ENCODE measurements at regions not wholly inside any gene's neighbourhood (a gene's known extent, or its start where the extent isn't known, plus 50 kb on each side); places are given as distances from the start of the nearest gene placed in this dataset.

DNA sequence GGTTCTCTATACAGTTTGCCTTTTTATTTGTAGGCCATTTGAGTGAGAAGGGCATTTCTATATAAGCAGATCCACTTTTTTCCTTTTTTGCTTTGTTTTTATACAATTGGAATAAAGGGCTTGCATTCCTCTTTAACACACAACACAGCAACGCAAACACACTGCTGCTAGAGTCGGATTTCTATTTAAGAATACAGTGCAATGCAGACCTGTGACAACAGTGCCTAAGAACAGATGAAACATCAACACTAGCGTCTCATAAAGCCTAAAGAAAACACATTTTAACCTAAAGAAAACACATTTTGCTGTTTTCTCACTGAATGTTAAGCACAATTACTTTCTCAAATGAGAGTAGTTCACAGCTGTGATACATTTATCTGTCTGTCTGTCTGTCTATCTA, 1141.1 kb downstream of the CDH11 start:
- DNase-seq: no peak

DNA sequence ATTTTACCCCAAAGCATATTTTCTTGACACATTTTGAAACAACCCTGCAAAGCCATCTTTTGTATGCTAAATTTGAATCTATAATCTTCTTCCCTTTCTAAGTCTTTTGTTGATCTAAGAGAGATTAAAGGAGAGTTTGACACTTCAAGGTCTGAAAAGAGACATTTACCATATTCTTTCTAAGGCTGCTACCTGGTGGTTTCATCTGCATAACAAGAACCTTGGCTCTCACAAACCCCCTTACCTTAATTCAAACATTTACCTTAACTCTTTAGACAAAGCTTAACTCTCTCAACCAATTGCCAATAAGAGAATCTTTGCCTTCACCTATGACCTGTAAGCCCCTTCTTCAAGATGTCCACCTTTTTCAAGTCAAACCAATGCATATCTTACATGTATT, 1143.6 kb downstream of the CDH11 start:
- DNase-seq: no peak

DNA sequence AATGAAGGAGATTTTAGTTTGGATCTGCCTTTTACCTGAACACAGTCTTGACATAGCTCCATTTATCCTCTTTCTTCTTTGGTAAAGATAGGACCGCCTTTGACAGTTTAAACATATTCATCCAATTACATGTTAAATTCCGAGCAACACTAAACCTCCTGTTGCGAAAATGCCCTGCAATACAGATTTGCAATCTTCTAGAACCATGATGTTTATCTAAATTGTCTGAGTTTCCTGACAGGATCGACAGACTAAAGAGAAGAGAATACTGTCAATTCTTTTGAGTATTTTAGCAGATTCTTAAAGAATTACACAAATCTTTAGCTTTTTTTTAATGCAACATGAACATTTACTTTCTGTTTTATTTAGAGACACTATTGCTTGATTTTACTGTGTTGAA, 1145.5 kb downstream of the CDH11 start:
- DNase-seq: no peak

DNA sequence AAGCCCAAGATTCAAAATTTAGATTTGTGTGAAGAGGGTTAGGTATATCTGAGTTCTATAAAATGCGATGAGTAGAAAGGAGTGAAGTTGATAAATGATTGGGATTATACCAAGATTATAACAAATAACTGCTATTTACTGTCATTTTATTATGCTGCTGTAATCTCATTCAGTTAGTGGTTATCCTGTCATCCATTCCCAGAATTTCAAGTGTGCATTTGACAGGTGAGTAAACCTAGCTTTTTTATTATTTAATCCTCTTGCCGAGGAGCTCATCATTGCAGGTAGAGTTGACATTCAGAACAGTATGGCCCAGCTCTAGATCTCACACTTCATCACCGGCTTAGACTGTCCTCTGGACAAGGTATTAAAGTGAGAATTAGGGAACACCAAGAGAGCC, 1146.2 kb downstream of the CDH11 start:
- no peak for DNase-seq

DNA sequence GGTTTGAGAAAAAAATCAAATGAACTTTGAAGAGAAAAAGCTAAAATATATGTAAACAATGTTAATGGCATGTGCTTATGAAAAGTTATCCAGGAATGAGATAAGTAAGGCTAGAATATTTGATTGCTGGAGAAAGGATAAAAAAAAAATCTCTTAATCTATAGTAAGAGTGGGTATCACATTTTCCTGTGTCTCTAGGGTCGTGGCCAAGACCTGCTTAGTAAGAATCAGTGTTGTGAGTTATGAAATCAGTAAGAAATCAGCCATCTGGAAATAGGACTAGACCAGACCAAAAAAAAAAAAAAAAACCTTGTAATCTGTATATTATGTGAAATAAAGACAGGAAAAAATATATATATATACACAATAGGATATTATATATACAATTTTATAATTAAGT, 1153.9 kb downstream of the CDH11 start:
- DNase-seq: no peak

DNA sequence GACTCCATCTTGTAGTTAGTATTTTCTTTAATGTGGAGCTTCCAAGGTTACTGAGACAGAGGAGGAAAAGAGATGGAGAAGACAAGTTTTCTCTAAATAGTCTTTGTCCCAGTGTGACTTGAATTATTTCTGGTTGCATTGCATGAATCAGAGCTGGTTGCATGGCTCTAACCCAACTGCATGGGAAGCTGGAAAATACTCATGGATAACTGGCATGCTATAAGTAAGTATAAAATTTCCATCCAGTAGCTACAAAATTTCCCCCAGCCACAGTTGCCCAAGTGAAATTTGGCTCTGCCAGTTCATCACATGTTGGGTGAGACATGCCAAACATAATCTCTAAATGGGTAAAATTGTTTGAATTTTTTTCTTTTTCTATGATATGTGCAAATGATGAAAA, 1161.5 kb downstream of the CDH11 start:
- DNase-seq: peak in 1 of 58 donors; percentile 1

DNA sequence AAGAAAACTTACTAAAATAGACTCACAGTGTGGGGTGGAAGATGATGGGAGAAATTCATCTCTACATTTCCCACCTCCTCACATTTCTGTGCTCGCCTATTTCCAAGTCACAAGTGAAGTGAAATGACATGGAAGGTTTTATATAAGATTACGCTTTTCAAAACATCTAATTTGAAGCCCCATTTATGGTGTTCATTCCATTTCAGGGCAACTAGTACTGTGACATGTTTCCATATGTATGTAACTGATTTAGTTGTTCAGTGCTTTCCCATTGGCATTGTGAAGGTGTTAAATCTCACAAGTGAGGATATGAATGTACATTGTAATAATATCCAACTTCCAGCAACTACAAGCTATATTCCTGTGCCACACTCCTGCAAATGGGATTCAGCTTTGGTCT, 1174.8 kb downstream of the CDH11 start:
- no peak for DNase-seq

DNA sequence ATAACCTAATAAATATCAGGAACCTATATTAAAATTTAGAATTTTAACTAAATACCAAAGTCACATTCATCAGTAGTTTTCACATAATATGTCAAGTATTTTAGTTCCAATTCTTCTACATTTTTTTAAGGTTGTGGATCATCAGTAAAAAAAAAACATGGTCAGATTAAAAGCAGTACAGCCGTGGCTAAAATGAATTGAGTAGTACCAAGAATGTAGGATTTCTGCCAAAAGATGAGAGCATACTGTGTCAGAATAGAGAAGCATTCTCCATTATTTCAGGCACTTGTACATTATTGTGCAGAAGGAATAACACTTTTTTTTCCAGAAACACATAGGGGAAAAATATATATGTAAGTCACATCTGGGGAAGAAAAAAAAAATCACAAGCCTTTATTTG, 1176.1 kb downstream of the CDH11 start:
- no peak for DNase-seq

DNA sequence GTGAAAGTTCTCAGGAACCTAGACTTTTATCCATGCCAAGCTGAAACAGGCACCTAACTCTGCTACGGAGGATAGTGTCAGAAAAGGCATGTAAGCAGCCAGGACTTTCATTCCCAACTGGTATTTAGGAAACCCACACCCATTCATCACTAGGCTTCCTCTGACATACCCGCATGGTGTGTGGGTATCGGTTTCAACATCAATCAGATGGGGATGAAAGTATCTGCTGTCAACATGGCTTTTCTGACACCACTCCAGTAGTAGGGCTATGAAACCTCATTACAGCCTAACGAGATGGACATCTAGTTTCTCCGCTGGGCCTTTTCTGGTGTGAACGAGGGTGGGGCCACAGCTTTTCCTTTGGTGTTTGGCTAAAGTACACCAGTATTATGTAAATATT, 1178.3 kb downstream of the CDH11 start:
- DNase-seq: no peak

DNA sequence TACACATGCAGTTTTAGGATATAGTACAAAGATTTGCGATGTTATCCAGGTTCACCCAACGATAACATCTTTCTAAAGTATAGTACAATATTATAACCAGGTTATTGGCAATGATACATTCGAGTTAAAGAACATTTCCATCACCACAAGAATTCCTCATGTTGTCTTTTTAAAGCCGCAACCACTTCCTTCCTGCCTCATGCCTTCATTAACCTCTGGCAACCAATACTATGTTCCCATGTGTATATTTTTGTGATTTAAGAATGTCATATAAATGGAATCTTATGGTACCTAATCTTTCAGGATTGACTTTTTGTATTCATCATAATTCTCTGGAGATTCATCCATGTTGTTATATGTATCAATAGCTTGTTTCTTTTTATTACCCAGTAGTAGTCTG, 1183.2 kb downstream of the CDH11 start:
- DNase-seq: no peak

DNA sequence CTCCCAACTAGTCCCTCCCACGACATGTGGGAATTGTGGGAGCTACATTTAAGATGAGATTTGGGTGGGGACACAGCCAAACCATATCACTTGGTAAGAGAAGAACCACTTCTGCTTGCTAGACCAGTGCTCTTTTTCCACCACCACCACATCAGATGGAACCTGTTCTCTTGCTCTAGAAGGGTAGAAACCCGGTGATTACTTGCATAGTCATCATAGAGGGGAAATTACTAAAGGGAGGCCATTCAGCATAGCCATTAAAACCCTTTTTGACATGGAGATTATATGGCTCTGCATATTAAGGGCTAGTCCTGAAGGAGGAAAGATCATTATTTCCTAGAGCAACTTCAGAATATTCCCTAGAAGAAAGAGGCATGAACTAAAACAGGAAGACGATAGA, 1188.0 kb downstream of the CDH11 start:
- DNase-seq: no peak

DNA sequence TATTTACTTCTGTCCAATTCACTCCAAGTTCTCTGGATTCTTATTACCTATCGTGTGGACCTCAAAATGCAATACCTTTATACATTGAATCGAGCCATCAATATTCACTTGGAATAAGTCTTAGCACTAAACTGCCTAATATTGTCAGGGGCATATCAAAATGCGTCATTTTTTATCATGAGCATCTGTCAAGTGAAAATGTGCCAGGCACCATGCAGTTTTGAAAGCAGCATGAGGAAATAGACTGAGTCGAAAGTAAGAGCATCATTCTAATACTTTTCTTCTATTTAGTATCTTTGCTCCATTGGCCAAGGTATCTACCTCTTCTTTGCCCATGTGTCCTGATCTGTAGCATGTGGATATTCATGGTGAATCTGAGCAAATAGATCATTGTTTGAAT, 1193.4 kb downstream of the CDH11 start:
- DNase-seq: no peak

DNA sequence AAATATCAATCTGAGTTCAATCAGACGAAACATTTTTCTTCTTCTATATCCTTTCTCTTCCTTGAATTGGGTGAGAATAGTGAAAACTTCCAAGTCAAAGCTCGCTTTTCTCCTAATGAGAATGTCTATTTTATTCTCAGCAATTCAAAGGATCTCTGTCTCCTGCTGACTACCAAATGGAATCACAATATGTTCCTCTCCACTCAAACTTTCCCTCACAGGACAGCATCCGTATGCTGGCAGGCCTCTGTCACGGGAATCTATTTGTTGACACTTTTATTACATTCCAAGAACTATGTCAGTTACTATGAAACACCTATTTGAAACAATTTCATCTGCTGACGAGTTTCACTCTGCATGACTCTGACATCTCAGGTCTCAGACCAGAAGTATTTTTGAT, 1196.6 kb downstream of the CDH11 start:
- no peak for DNase-seq

DNA sequence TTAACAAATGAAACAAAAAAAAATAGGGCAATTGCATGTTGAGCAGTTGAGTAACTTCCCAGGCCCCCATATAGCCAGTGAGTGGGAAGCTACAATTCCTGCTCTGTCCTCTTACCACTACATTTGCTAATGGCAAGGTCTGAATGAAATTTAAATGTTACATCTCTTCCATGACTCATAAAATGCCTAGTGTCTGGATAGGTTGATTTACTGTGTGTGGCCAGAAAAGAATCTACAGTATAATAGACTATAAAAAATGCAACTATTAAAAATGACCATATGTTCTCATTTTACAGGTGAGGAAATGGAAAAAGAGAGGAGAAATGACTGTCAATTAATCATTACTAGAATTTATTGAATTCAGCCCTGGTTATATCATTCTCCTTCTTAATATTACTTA, 1199.3 kb downstream of the CDH11 start:
- no peak for DNase-seq

DNA sequence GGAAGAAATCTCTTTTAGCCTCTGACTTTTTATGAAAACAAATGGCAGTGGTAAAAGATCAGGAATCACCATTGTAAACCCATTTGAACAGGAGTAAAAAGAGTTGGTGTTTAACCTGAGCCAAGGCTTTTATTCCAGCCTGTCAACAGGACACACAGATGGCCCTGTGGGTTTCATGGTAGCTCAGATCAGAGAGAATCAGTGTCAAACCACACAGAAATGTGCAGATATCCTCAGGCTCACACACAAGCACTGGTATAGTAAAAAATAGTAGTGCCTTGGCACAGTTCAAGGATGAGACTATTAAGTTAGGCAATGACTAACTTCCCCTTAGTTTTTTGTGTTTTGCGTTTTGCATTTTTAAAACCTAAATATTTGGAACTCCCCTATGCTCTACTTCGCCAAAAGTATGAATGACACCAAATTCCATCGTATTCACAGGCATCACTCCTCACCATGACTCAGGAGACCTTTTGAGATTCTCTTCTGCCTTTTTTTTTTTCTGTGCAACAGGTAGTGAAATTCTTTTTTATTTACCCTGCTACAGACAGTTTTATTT, 1200.0 kb downstream of the CDH11 start:
- DNase-seq: no peak

DNA sequence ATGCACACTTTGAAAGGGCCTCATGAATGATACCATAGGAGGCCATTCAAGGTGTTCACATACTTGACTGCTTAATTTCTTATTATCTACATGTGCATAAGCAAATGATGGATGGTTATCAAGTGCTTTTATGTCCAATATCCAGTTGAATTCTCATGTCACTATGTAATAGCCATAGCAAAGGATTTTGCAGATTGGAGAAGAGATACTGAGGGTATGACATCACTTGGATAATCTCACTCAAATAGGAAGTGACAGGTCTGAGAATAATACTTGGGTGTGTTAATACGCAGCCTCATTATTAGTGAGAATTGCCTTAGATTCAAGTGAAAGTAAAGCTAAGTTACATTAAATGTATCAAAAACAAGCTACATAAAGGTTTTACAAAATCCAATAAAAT, 1208.6 kb downstream of the CDH11 start:
- no peak for DNase-seq

DNA sequence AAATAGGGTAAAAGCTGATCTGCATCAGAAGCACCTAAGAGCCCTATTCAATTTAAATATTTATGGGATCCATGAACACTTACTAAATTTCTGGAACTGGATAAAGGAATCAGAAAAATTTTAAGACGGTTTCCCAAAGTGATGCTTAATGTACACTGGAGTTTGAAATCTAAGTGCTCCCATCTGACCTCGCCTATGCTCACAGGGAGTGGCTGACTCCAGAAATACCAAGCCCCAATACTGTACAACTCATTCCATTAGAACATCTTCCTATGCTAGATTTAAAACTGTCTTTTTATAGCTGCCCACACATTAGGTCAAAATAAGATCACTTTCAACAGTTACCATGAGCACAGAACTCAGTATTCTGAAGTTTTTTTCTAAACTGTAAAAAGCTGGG, 1214.6 kb downstream of the CDH11 start:
- no peak for DNase-seq

DNA sequence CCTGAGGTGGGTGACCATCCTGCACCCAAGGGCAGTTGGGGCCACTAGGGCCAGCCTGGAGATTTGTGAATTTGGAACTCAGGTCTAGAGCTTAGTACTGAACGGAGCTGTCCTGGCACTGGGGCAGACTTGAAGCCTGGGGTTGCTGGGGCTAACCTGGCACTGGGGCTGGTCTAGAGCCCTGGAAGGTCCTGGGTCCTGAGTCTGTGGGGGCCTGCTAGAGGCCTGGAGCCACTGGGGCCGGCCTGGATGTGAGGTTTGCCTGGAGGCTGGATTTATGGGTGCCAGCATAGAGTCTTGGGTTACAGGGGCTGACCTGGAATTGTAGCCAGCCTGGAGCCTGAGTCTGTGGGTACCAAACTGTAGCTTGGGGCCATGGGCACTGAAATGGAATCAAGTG, 1216.9 kb downstream of the CDH11 start:
- no peak for DNase-seq

DNA sequence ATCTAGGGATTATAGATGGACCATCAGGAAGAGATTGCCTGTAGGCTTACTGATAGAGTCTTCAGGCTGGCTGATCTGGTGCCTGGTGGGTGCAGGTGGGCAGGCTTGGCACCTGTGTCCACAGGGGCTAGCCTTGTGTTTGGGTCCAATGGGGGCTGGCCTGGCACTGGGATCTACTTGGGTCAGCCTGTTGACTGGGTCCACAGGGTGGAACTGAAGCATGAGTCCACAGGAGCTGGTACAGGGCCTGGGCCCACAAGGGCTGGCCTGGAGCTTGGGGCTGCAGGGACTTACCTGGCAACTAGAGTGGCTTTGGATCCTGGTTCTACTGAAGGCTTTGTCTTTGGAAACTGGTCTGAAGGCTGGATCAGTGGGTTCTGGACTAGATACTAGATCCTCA, 1217.7 kb downstream of the CDH11 start:
- DNase-seq: no peak

DNA sequence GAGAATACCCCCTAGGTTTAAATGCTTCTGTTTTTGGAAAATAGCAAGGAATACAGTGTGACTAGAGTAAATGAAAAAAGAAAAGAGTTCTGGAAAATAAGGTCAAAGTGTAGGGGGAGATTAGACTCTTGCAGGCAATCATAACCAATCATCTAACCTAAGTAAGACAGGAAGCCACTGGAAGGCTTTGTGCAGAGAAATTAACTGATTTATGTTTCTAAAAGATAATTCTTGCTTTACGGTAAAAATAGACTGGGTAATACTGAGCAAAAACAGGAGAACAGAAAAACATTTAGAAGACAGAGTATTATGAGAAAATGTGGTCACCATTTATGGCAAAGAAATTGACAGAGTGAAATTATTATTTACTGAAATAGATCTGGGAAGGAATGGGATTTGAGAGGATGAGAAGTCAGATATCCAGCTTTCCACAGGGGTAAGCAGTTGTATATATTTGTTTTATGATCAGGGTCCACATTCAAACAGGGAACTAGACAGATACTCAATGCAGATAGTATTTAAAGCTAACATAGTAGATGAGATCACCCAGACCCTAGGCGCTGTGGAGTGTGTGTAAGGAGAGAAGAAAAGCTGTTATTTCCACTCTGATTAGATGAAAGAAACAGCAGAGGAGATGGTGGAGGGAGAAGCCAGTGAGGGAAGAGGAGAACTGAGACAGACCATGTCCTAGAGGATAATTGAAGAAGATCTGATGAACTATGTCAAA, 1225.3 kb downstream of the CDH11 start:
- no peak for DNase-seq

DNA sequence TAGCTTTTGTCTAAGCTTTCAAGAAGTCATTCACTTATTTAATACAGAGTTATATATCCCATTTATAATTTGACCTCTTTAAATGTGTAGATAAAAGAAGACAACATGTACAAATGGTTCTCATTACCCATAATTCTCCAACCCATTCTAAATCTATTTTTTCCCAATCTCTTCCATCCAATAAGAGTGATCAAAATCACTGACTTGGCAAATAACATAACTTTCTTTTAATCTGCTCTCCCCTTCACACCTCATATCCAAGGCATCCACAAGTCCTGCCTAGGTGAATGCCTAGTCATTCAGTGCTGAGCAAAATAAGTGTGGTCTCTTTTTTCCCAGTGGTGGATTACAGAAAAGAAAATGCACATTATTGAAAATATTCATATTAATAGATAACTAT, 1231.1 kb downstream of the CDH11 start:
- DNase-seq: no peak

DNA sequence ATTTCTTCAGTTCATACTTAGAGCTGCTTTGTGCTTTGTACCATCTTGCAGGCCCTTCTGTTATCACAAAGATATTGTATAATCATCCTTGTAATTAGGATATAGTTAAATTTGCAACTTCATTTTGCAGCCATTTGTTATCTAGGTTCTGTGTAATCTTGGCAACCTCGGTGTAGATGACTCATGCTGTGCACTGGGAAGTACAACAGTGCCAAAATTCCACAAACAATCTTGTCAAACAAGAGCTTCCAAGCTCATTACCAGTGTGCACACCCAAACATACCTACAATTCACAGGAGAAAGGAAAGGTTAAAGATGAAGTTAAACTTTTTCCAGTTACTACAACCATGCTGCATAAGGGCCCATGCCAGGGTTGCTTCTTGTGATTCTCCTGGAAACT, 1231.8 kb downstream of the CDH11 start:
- peak in 11 of 58 donors; percentile 0 to 60 (median 9) for DNase-seq

DNA sequence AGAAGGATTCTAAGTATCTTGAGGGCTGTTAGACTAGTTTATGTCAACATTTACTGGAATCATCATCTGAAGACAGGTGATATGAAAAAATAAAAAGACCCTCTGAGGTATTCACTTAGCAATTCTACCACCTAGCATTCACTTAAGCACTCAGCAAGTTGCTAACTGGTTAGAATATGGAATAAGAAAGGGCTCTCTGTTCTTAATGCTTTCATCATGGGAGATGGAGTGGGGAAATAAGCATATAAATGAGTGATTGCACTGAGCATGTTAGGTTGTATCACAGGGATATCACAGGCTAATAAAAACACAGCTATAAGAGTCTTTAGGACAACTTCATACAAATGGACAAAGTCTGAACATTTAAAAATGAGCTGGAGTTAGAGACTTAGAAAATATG, 1238.8 kb downstream of the CDH11 start:
- no peak for DNase-seq

DNA sequence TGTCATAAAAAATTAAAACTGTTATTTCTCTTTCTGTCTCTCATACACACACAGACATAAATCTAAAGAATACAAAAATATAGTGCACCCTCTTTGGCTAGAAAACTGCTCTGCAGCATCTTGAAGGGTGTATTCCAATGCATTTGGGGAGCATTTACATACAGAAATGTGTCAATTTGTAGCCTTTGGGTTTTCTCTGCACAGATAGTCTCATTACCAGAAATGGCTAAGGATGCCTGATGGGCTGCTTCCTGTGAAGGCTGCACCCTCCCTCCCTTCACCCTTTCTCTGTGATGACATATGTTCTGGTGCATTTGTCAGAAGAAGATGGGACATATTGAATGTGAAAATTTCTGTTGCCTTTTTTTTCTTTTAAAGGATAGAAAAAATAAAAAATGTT, 1239.3 kb downstream of the CDH11 start:
- no peak for DNase-seq
